ENCODE measurements at regions not wholly inside any gene's neighbourhood (a gene's known extent, or its start where the extent isn't known, plus 50 kb on each side); places are given as distances from the start of the nearest gene placed in this dataset.
A peak's percentile ranks its signal among the peaks of the same experiment; 100 is the strongest.
"Not testable (repeated sequence)": the region's sequence is repeated elsewhere in the genome, so short reads cannot be mapped to it uniquely, and the experiment has no call there.

GRCh38 chr2:7178996-7179395 lies 261.8 kb downstream of the RNF144A start:
- not testable (repeated sequence) for H3K36me3 ChIP-seq; H3K9me3 ChIP-seq (replicated peaks); H3K4me3 ChIP-seq; H3K27me3 ChIP-seq (replicated peaks); H3K4me1 ChIP-seq (replicated peaks); DNase-seq (ENCODE audit: low read depth in 1 of 2, low spot score in 2 of 2); H3K27ac ChIP-seq

- no peak overlapping the region for H3K4me3 ChIP-seq
- no peaks in the 10 kb centered on the region for H3K27me3 ChIP-seq (replicated peaks)
- H3K27ac ChIP-seq = peak overlapping the region; percentile 61
- peak in 1 of 2 experiments; percentile 68 for DNase-seq (ENCODE audit: low read depth in 1 of 2, low spot score in 2 of 2)
- no peaks in the 10 kb centered on the region for H3K36me3 ChIP-seq
- peaks cover 8% of the 10 kb centered on the region for H3K4me1 ChIP-seq (replicated peaks)
- H3K9me3 ChIP-seq (replicated peaks) = no peaks in the 10 kb centered on the region
Observed at GRCh38 chr2:7180638-7181370, 263.6 kb downstream of the RNF144A start.

- DNase-seq (ENCODE audit: low read depth in 1 of 2, low spot score in 2 of 2) = no peak
- Histone ChIP-seq H3K27me3 (replicated peaks) (no peaks in the 10 kb centered on the region), H3K4me3 (no peak overlapping the region), H3K4me1 (replicated peaks) (peaks cover 13% of the 10 kb centered on the region), H3K27ac (no peak overlapping the region), H3K36me3 (no peaks in the 10 kb centered on the region), H3K9me3 (replicated peaks) (no peaks in the 10 kb centered on the region)
Observed at GRCh38 chr2:7182525-7182924, 265.3 kb downstream of the RNF144A start.

GRCh38 chr2:7189106-7189505 lies 271.9 kb downstream of the RNF144A start:
- no peak for DNase-seq (ENCODE audit: low read depth in 1 of 2, low spot score in 2 of 2)
- Histone ChIP-seq H3K4me1 (replicated peaks) (peaks cover 43% of the 10 kb centered on the region), H3K36me3 (no peaks in the 10 kb centered on the region), H3K4me3 (no peak overlapping the region), H3K27ac (no peak overlapping the region), H3K9me3 (replicated peaks) (no peaks in the 10 kb centered on the region), H3K27me3 (replicated peaks) (no peaks in the 10 kb centered on the region)

- H3K4me3 ChIP-seq = no peak overlapping the region
- DNase-seq (ENCODE audit: low read depth in 1 of 2, low spot score in 2 of 2) = peak in 1 of 2 experiments; percentile 44
- H3K27ac ChIP-seq = peak overlapping the region; percentile 93
- H3K9me3 ChIP-seq (replicated peaks) = no peaks in the 10 kb centered on the region
- H3K36me3 ChIP-seq = no peaks in the 10 kb centered on the region
- H3K27me3 ChIP-seq (replicated peaks) = no peaks in the 10 kb centered on the region
- peaks cover 43% of the 10 kb centered on the region for H3K4me1 ChIP-seq (replicated peaks)
Observed at GRCh38 chr2:7190587-7191324, 273.5 kb downstream of the RNF144A start.

GRCh38 chr2:7191932-7192331 lies 274.7 kb downstream of the RNF144A start:
- Histone ChIP-seq H3K4me1 (replicated peaks) (peaks cover 39% of the 10 kb centered on the region), H3K4me3 (no peak overlapping the region), H3K9me3 (replicated peaks) (no peaks in the 10 kb centered on the region), H3K27ac (peak overlapping the region; percentile 93), H3K27me3 (replicated peaks) (no peaks in the 10 kb centered on the region), H3K36me3 (no peaks in the 10 kb centered on the region)
- peak; percentile 89 to 94 for DNase-seq (ENCODE audit: low read depth in 1 of 2, low spot score in 2 of 2)

GRCh38 chr2:7193457-7193856 lies 276.2 kb downstream of the RNF144A start:
- H3K27me3 ChIP-seq (replicated peaks) = no peaks in the 10 kb centered on the region
- H3K9me3 ChIP-seq (replicated peaks) = no peaks in the 10 kb centered on the region
- H3K27ac ChIP-seq = no peak overlapping the region
- DNase-seq (ENCODE audit: low read depth in 1 of 2, low spot score in 2 of 2) = no peak
- no peak overlapping the region for H3K4me3 ChIP-seq
- H3K4me1 ChIP-seq (replicated peaks) = peaks cover 32% of the 10 kb centered on the region
- H3K36me3 ChIP-seq = no peaks in the 10 kb centered on the region

- H3K4me3 ChIP-seq = no peak overlapping the region
- no peak for DNase-seq (ENCODE audit: low read depth in 1 of 2, low spot score in 2 of 2)
Observed at GRCh38 chr2:7194950-7195349, 277.7 kb downstream of the RNF144A start.

GRCh38 chr2:7196883-7197282 lies 279.7 kb downstream of the RNF144A start:
- no peaks in the 10 kb centered on the region for H3K9me3 ChIP-seq (replicated peaks)
- DNase-seq (ENCODE audit: low read depth in 1 of 2, low spot score in 2 of 2) = no peak
- H3K27me3 ChIP-seq (replicated peaks) = no peaks in the 10 kb centered on the region
- H3K4me1 ChIP-seq (replicated peaks) = peaks cover 14% of the 10 kb centered on the region
- H3K27ac ChIP-seq = no peak overlapping the region
- no peaks in the 10 kb centered on the region for H3K36me3 ChIP-seq
- H3K4me3 ChIP-seq = no peak overlapping the region

More at GRCh38 chr2:7194950-7195349, 277.7 kb downstream of the RNF144A start:
- H3K9me3 ChIP-seq (replicated peaks) = no peaks in the 10 kb centered on the region
- no peaks in the 10 kb centered on the region for H3K36me3 ChIP-seq
- peaks cover 31% of the 10 kb centered on the region for H3K4me1 ChIP-seq (replicated peaks)
- no peak overlapping the region for H3K27ac ChIP-seq
- no peaks in the 10 kb centered on the region for H3K27me3 ChIP-seq (replicated peaks)

GRCh38 chr2:7201851-7202250 lies 284.6 kb downstream of the RNF144A start:
- Histone ChIP-seq H3K36me3 (no peaks in the 10 kb centered on the region), H3K27ac (no peak overlapping the region), H3K4me1 (replicated peaks) (no peaks in the 10 kb centered on the region), H3K27me3 (replicated peaks) (no peaks in the 10 kb centered on the region), H3K4me3 (no peak overlapping the region), H3K9me3 (replicated peaks) (no peaks in the 10 kb centered on the region)
- DNase-seq (ENCODE audit: low read depth in 1 of 2, low spot score in 2 of 2) = no peak

- no peaks in the 10 kb centered on the region for H3K36me3 ChIP-seq
- no peak overlapping the region for H3K4me3 ChIP-seq
- no peaks in the 10 kb centered on the region for H3K4me1 ChIP-seq (replicated peaks)
- no peaks in the 10 kb centered on the region for H3K9me3 ChIP-seq (replicated peaks)
- no peak for DNase-seq (ENCODE audit: low read depth in 1 of 2, low spot score in 2 of 2)
- no peak overlapping the region for H3K27ac ChIP-seq
- no peaks in the 10 kb centered on the region for H3K27me3 ChIP-seq (replicated peaks)
Observed at GRCh38 chr2:7203056-7203467, 285.9 kb downstream of the RNF144A start.

GRCh38 chr2:7205151-7205830 lies 288.1 kb downstream of the RNF144A start:
- no peaks in the 10 kb centered on the region for H3K27me3 ChIP-seq (replicated peaks)
- H3K27ac ChIP-seq = no peak overlapping the region
- no peak for DNase-seq (ENCODE audit: low read depth in 1 of 2, low spot score in 2 of 2)
- H3K36me3 ChIP-seq = no peaks in the 10 kb centered on the region
- peaks cover 7% of the 10 kb centered on the region; the same call in 1 of the 2 replicates for H3K4me1 ChIP-seq (replicated peaks)
- no peak overlapping the region for H3K4me3 ChIP-seq
- no peaks in the 10 kb centered on the region for H3K9me3 ChIP-seq (replicated peaks)

GRCh38 chr2:7206111-7206810 lies 289.0 kb downstream of the RNF144A start:
- Histone ChIP-seq H3K9me3 (replicated peaks) (no peaks in the 10 kb centered on the region), H3K4me3 (no peak overlapping the region), H3K27me3 (replicated peaks) (no peaks in the 10 kb centered on the region), H3K4me1 (replicated peaks) (peaks cover 11% of the 10 kb centered on the region; the same call in 1 of the 2 replicates), H3K36me3 (no peaks in the 10 kb centered on the region), H3K27ac (no peak overlapping the region)
- DNase-seq (ENCODE audit: low read depth in 1 of 2, low spot score in 2 of 2) = no peak

Data from SJSA1 (cell line).